GM21717 (cell line): ENCODE measurements at regions not wholly inside any gene's neighbourhood (a gene's known extent, or its start where the extent isn't known, plus 50 kb on each side); places are given as distances from the start of the nearest gene placed in this dataset.
"Not testable (repeated sequence)": the region's sequence is repeated elsewhere in the genome, so short reads cannot be mapped to it uniquely, and the experiment has no call there.

Experiments used
- ATAC-seq: cut with Tn5 transposase; IDR thresholded peaks from one replicate; pipeline ENCODE4 v1.9.1; 2021; ENCODE audit warnings: mild to moderate bottlenecking, moderate library complexity; ENCODE audit not compliant: unreplicated experiment

DNA sequence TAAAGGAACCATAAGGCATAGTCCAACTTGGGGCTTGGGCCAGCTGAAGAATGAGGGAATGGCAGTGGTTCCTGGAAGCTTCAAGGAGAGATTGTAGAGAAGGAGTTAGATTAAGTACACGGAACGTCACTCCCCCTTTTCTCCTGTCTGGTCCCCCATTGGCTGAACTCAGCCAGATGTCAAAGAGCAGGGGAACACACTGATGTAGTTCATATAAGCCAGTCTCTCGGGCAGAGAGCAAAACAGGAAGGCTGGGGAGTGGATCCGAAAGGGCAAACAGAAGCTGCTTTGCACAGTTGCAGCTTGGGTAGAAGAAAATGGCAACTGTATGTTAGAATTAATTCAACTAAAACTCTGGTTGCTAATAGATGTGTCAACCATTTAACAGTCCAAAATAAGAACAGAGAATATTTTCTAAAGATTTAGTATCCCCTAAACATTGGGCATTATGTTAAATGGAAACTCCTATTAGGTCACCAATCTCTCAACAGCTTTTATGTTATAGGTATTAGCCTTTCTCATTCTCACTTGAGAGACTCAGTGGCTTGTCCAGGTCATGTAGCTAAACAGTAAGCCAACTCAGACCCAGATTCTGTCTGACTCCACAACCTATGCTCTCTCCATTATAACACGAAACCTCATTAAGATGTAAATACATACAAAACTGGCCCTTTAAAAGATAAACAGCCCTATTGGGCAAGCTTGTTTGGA is 600.7 kb upstream of the USP24 start:
- ATAC-seq, result no peak

DNA sequence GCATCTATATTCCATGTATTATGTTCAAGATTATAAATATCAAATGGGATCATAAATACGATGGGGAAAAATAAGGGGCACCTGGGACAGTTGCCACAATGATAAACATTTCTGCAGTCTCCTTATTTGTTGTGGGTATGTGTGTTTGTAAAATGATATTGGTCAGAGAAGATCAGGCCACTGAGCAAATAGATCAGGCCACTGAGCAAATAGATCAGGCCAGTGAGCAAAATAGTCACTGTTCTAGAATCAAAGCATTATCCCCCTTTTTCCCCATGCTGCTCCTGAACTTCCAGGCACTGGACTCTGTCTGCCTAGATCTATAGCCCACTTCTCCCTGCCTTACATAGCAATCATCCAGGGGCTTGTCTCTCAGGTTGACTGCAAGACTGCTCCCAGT is 599.8 kb upstream of the USP24 start:
- no peak for ATAC-seq

DNA sequence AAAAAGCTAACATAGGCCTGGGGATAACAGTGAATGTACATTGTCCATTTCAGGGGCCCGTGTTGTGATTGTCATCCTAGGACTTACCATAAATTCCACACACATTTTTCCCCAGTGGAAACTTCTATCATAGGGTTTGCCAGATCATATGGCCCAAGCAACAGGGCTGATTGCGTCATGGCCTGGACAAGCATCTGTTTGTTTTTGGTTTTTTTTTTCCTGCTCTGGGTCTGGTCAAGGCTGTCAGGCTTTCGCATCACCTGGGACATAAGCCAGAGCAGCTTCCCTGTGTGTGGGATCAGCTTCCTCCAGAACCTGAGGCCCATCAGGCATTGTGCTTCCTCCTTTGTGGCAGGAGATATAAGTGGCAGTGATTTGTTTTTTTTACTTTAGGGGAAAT is 598.5 kb upstream of the USP24 start:
- no peak for ATAC-seq

DNA sequence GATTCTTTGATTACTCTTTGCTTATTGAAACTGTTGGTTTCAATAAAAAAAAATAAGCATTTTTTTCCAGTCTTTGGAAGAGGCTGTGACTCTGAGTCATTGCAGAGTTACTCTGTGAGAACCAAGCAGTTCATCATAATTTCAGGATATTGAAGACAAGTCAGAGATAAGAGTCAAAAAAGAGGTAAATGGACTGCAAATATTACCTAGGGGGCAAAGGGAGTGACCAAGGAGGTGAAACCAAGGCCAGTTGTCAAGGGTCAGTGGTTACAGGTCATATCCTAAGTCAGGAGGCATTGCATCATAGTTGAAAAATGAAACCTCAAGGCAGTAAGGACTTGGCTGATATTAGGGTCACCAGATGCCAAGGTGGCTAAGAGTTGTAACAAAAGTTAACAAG is 597.1 kb upstream of the USP24 start:
- no peak for ATAC-seq

DNA sequence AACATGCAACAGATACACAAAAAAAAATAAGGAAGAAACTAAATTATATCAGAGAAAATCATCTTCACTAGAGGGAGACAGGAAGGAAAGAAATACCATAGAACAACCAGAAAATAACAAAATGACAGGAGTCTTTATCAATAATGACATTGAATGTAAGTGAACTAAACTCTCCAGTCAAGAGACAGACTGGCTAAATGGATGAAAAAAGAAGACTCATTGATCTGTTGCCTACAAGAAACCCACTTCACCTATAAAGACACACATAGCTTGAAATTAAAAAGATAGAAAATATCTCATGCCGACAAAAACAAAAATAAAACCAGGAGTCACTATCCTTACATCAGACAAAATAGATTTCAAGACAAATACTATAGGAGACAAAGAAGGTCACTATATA is 593.1 kb upstream of the USP24 start:
- ATAC-seq, result no peak

DNA sequence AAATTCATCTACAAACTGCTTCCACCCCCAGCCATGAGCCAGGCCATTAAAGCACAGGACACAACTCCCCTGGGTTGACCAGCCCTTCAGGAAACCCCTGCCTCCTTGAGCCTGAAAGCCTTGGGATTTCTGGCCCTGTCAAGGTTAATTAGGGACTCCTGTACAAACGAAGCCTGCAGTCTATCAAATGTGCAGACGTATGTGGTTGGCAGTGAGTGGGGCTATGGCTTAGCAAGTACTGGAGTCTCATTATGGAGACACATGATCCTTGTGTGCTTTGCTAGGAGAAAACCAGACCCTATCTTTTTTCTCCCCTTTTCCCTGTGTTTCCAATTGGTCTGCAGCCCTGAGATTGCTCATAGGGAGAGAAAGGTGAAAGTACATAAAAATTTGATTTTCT is 588.3 kb upstream of the USP24 start:
- no peak for ATAC-seq

DNA sequence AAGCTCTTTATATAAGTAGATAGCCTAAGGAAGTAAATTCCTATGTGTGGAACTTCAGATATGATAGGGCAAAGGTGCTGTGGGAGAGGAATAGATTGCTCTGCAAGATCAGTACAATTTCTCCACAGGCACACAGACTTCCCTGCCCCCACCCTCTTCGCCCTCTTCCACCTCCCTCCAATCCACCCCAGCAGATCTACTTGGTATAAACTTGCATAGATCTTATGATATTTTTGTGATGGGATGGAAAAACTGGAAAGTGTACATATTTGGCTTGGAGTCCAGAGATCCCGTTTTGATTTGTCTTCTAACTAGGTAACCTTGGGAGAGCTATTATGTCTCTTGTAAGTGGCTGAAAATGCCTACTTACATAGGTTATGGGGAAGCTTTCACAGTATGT is 586.3 kb upstream of the USP24 start:
- no peak for ATAC-seq

DNA sequence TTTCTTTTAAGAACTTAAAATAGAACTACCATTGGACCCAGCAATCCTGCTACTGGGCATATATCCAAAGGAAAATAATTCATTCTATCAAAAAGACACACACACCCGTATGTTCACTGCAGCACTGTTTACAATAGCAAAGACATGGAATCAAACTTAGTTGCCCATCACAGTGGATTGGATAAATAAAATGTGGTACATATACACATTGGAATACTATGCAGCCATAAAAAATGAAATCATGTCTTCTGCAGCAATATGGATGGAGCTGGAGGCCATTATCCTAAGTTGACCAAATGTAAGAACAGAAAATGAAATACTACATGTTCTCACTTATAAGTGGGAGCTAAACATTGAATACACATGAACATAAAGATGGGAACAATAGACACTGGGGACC is 585.3 kb upstream of the USP24 start:
- no peak for ATAC-seq

DNA sequence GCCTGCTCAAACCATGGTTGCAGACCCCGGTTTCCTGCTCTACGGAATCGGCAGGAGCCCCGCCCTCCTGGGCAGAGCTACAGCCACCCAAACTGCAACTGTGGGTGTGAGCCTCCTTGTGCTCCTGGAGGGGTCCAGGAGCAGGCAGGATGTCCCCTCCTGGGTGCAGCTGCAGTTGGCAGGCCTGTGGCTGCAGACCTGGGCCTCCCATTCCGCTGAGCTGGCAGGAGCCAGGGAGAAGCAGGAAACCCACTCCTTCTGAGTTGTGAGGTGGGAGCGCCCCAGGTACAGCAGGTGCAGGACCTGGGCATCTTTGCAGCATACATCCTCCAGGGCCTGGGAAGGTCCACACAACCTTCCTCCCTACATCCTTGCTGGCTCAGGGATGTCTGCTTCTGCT is 578.7 kb upstream of the USP24 start:
- no peak for ATAC-seq

DNA sequence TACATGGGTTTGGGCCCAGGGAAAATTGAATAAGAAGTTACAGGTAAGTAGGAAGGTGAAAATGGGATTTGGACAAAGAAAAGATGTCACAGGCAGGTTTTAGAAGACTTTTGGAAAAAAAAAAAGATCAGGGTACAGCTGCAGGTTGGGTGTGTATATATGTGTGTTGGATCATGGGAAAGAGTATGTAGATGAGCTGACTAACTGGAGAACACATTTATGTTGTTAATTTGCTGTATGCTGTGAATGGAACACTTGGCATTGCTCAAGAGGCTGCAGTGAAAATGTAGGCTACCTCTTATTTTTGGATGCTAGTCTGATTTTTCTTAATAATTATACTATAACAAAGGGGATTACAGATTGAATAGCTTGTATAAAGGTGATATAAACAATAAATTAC is 577.7 kb upstream of the USP24 start:
- ATAC-seq, result no peak

DNA sequence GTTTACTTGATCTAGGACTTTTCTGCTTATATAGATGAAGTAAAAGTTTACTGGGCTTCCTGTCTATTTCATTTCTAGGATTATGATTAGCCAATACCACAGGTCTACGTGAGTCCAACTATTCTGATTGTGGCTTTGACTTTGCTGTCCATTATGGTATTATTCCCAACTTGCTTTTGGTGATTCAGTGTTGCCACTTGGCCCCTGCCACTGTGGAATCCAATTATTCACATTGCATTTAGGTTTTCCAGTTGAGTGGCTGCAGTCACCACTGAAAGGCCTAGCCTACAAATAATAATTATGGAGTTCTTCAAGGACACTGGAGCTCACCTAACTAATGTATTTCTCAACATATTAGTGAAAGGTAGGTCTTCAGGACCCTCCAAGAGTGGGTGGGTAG is 574.3 kb upstream of the USP24 start:
- ATAC-seq, result no peak

DNA sequence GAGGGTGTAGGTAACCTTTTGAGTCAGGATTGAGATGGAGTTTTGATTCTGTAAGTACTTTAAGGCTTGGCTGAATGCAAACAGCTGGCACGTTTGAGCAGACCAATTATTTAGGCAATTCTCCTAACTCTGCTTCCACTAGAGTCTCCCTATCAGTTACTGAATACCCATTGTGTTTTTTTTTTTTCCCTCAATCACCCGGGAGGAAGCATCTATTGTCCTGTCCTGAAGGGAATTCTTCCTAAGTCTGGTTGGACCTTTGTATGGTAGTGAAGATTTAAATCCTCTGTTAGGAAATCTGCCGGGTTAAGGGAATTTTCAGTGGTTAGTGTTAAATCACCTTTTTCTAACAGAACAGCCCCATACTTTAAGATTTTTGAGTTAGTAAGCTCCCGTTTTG is 571.2 kb upstream of the USP24 start:
- no peak for ATAC-seq

DNA sequence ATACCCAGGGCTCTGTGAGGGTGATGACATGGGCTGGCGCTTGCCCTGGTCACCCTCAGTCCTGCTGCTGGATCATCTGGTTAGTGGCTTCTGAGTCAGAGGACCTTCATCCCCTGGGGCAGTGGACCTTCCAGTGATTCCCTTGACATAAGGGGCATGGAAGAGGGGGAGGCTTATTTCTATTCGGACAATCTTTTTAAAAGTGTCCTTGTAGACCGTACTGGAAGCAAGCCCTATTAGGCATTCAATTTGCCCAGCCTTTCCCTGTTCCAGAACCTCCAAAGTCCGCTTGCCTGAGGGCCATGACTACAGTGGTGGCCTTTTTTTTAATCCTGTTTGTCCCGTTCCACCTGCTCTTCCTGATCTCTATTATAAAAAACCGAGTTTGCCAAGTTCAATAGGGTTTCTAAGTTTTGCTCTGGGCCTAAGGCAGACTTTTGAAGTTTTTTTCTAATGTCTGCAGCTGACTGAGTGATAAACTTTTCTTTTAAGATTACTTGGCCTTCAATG is 569.8 kb upstream of the USP24 start:
- ATAC-seq, result not testable (repeated sequence)

DNA sequence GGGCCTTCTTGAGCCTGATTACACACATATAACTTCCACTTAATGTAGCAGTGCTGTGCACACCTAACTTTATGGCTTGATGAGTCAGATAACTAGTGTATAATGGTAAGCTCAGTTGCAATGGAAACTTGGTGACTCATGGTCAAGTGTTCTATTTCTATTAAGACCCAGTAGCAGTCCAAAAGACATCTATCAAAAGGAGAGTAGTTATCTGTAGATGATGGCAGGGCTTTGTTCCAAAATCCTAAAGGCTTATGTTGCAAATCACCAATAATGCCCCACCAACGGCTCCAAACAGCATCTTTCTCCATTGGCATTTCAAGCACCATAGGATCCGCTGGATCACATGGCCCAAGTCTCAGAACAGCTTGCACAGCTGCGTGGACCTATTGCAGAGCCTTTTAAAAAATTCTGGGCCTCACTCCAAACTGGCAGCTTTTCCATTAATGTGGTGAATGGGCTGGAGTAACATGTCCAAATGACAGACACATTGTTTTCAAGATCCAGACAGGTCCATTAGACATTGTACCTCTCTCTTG is 566.8 kb upstream of the USP24 start:
- no peak for ATAC-seq

DNA sequence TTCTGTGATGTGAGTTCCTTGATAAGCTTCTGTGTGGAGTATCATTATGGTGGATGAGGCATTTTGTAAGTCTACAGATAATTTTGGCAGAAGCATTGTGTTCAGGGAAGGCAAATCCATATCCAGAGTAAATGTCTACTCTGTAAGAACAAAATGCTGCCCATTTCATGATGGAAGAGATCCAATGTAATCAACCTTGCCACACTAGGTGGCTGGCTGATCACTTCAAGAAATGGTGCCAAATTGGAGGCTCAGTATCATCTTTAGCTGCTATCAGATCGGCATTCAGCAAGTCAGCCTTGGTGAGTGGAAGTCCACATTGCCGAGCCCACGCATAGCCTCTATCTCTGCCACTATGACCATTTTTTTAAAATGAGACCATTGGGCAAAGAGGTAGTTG is 565.8 kb upstream of the USP24 start:
- ATAC-seq, result no peak

DNA sequence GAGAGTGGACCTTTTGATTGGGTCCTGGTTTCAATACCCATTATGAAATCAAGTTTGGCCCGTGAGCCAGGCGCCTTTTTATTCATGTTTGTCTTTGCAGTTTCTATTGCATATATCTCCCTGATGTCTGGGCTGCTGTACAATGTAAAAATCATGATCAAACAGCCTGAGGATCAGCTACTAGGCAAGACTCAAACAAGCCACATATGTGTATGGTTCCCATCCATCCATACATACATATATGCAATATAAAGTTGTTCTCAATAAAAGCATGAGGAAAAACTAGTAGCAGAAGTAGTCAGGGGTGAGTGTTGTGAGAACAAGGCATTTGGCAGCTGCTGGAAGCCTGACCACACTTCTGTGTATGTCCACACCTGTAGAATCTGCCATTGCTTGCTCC is 562.4 kb upstream of the USP24 start:
- ATAC-seq, result no peak

DNA sequence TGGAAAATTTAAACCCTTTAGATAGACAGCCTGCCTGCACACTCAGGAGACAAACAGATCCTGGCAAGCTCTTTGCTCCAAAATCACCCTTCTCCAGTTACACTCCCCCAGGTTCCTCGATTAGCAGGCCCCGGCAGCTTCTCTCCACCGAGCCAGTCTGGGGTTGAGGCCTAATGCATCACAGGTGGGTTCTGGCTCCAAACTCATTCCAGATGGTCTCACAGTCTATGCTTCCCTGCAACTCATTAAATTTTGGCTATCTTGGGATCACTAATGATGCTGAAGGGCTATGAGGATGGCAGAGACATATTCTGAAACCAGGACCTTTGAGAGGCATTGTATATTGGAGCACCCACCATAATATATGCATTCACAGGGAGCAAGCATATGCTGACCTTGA is 559.8 kb upstream of the USP24 start:
- no peak for ATAC-seq

DNA sequence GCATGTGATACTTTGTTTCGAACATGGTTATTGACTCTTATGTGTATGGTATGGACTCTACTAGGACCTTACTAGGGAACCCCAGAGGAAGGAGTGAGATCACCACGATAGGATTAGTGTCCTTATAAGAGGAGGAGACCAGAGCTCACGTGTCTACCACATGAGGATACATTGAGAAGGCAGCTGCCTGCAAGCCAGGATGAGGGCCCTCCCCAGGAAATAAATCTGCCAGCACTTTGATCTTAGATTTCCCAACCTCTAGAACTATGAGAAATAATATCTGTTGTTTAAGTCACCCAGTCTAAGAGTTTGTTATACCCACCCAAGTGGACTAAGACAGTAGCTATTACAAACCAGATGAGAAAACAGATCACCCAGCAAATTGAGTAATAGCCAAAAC is 559.3 kb upstream of the USP24 start:
- ATAC-seq, result no peak

DNA sequence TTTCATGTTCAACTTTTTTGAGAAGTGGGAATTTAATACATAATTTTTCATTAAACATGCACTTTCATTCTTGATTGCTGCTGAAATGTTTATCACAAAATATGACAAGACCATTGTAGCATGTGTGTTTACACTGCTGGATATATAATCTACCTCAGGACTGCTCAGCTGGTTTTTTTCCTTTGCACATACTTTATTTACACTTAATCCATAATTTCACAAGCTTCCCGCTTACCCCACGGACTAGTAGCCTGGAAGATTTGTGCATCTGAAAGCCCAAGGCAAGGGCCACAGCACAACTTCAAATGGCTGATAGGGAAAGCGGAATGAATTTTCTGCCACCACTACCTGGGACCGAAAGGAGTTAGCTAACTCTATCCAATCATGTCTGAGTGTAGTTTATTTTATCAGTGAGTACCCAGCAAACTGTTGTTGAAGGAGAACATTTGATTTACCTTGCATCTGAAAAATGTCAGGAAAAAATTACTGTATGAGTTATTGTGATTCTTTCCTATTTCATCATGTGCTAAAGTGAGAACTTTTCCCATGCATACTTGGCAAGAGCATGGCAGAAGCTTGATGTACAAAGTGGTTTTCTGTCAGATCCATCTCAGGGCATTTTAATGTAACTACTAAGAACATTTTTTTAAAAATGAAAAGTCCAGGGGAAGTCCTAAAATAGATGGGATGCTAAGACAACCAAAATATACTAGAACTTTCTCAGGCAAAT is 558.2 kb upstream of the USP24 start:
- ATAC-seq, result no peak

DNA sequence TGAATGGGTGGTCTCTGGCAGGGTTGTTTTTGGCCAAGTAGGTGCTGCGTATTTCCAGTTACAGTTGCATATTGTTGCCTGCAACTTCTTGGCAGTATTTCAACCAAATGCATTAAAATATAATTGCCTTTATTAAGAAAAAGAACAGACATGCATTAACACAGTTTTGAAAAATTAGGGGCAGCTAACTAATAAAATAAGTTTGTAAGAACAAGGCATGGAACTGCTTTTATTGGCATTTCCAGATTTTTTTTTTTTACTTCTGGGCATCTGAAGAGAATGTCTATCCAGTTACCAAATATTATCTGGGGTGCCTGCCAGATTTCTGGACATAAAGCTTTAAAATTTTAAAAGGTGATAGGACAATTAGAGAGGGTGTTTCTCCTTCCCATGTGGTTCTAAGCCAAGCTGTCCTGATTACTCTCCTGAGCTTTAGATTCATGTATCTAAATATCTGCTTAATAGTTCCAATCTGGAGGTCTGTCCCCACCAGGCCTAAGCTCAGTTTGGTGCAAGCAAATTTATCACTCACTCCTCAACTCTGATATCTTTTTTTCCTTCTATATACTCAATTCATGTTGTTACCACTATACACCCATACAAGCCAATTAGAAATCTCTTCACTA is 553.3 kb upstream of the USP24 start:
- ATAC-seq, result no peak

DNA sequence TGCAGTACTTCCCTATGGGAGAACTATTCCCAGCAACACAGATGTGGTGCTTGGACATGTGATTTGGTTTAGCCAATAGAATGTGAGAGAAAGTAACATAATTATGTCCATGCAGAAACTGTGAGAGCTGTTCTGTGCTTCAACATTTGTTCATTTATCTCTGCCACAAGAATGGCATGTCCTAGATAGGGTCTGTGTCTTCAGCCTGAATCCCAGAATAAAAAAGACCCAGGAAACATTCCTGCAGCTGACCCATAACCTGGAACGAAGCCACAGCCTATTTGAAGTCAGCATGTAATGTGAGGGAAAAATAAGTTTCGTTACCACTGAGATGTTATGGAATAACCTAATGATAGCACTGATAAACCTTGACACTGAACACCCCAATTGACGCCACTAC is 552.0 kb upstream of the USP24 start:
- ATAC-seq, result no peak

DNA sequence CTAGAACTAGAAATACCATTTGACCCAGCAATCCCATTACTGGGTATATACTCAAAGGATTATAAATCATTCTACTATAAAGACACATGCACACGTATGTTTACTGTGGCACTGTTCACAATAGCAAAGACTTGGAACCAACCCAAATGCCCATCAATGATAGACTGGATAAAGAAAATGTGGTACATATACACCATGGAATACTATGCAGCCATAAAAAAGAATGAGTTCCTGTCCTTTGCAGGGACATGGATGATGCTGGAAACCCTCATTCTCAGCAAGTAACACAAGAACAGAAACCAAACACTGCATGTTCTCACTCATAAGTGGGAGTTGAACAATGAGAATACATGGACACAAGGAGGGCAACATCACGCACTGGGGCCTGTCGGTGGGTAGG is 550.3 kb upstream of the USP24 start:
- ATAC-seq, result not testable (repeated sequence)
